Neural cell (in vitro differentiated cells): ENCODE measurements at regions not wholly inside any gene's neighbourhood (a gene's known extent, or its start where the extent isn't known, plus 50 kb on each side); places are given as distances from the start of the nearest gene placed in this dataset.

Source experiments
- EZH2 ChIP-seq: fragments of 200-600, 300-800 bp; shearing (Covaris generic), sonication (generic); IDR thresholded peaks from 2 replicates; pipeline ENCODE4 v1.6.1; 2014; ENCODE audit warnings: antibody characterized with exemption, low read length, borderline replicate concordance, mild to moderate bottlenecking; ENCODE audit not compliant: insufficient read depth, poor library complexity, severe bottlenecking
- POLR2AphosphoS5 ChIP-seq: IDR thresholded peaks from 2 replicates; pipeline ENCODE4 v1.6.1; 2012
- TF ChIP-seq, protein P1 (sequence below): fragments of 450-650 bp; IDR thresholded peaks from 2 replicates; pipeline ENCODE4 v1.5.1; 2014; ENCODE audit warnings: antibody characterized with exemption, mild to moderate bottlenecking, moderate library complexity; ENCODE audit not compliant: poor library complexity, severe bottlenecking

DNA sequence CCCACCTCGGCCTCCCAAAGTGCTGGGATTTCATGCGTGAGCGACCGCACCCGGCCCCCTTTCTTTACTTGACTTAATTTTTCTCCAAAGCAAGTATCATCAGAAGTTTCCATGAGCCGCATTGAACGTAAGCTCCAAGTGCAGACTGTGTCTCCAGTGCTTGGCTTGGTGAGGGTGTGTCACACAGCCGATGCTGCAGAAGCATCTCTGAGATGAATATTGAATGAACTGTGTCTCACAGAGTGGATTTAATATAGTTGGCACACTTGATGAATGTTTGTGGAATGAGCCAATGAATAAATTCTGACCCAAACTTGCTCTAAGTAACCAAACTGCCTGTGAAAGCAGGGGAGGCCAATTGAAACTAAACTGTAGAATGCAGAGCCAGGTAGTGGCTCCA, 159.4 kb upstream of the KBTBD8 start:
- TF ChIP-seq, protein P1, sequence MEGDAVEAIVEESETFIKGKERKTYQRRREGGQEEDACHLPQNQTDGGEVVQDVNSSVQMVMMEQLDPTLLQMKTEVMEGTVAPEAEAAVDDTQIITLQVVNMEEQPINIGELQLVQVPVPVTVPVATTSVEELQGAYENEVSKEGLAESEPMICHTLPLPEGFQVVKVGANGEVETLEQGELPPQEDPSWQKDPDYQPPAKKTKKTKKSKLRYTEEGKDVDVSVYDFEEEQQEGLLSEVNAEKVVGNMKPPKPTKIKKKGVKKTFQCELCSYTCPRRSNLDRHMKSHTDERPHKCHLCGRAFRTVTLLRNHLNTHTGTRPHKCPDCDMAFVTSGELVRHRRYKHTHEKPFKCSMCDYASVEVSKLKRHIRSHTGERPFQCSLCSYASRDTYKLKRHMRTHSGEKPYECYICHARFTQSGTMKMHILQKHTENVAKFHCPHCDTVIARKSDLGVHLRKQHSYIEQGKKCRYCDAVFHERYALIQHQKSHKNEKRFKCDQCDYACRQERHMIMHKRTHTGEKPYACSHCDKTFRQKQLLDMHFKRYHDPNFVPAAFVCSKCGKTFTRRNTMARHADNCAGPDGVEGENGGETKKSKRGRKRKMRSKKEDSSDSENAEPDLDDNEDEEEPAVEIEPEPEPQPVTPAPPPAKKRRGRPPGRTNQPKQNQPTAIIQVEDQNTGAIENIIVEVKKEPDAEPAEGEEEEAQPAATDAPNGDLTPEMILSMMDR, result no peak
- no peak for TF ChIP-seq EZH2
- TF ChIP-seq POLR2AphosphoS5, result no peak
